ENCODE measurements at regions not wholly inside any gene's neighbourhood (a gene's known extent, or its start where the extent isn't known, plus 50 kb on each side); places are given as distances from the start of the nearest gene placed in this dataset.

- no peaks in the 10 kb centered on the region for H4K20me1 ChIP-seq (ENCODE audit: insufficient read depth)
- H3K9ac ChIP-seq, result no peak overlapping the region
- H3K79me2 ChIP-seq (ENCODE audit: insufficient read depth, low read depth), result no peaks in the 10 kb centered on the region
- no peak overlapping the region for H3K27ac ChIP-seq
- no peak overlapping the region for H2AFZ ChIP-seq (ENCODE audit: low read depth)
- no peak overlapping the region for H3K4me2 ChIP-seq
- no peaks in the 10 kb centered on the region for H3K4me1 ChIP-seq (ENCODE audit: low read depth, poor library complexity, severe bottlenecking)
- no peaks in the 10 kb centered on the region for H3K36me3 ChIP-seq (ENCODE audit: insufficient read depth)
- no peak for TF ChIP-seq CTCF (conservative IDR thresholded peaks at IDR 0.05; ENCODE audit: low read depth, low read length)
- no peak overlapping the region for H3K4me3 ChIP-seq (IDR thresholded peaks at IDR 0.05; ENCODE audit: insufficient read depth, low read depth, low read length)
- no peaks in the 10 kb centered on the region for H3K27me3 ChIP-seq (ENCODE audit: insufficient read depth, low read depth)
Measured at GRCh38 chr1:118788463-118788862, 199.7 kb downstream of the TBX15 start.

- Histone ChIP-seq H4K20me1 (ENCODE audit: insufficient read depth) (no peaks in the 10 kb centered on the region), H3K4me1 (ENCODE audit: low read depth, poor library complexity, severe bottlenecking) (no peaks in the 10 kb centered on the region), H3K36me3 (ENCODE audit: insufficient read depth) (no peaks in the 10 kb centered on the region), H3K9ac (no peak overlapping the region), H3K4me2 (no peak overlapping the region), H2AFZ (ENCODE audit: low read depth) (no peak overlapping the region), H3K79me2 (ENCODE audit: insufficient read depth, low read depth) (no peaks in the 10 kb centered on the region), H3K27ac (no peak overlapping the region), H3K4me3 (IDR thresholded peaks at IDR 0.05; ENCODE audit: insufficient read depth, low read depth, low read length) (no peak overlapping the region), H3K27me3 (ENCODE audit: insufficient read depth, low read depth) (no peaks in the 10 kb centered on the region)
- TF ChIP-seq CTCF (conservative IDR thresholded peaks at IDR 0.05; ENCODE audit: low read depth, low read length), result no peak
Measured at GRCh38 chr1:118786454-118787155, 201.5 kb downstream of the TBX15 start.

- Histone ChIP-seq H3K27ac (no peak overlapping the region), H3K27me3 (ENCODE audit: insufficient read depth, low read depth) (no peaks in the 10 kb centered on the region), H2AFZ (ENCODE audit: low read depth) (no peak overlapping the region), H3K36me3 (ENCODE audit: insufficient read depth) (no peaks in the 10 kb centered on the region), H3K4me2 (no peak overlapping the region), H3K9ac (no peak overlapping the region), H4K20me1 (ENCODE audit: insufficient read depth) (no peaks in the 10 kb centered on the region), H3K79me2 (ENCODE audit: insufficient read depth, low read depth) (no peaks in the 10 kb centered on the region), H3K4me3 (IDR thresholded peaks at IDR 0.05; ENCODE audit: insufficient read depth, low read depth, low read length) (no peak overlapping the region), H3K4me1 (ENCODE audit: low read depth, poor library complexity, severe bottlenecking) (no peaks in the 10 kb centered on the region)
- TF ChIP-seq CTCF (conservative IDR thresholded peaks at IDR 0.05; ENCODE audit: low read depth, low read length), result no peak
Measured at GRCh38 chr1:118785246-118785645, 202.9 kb downstream of the TBX15 start.

- H3K27ac ChIP-seq, result no peak overlapping the region
- no peaks in the 10 kb centered on the region for H3K4me1 ChIP-seq (ENCODE audit: low read depth, poor library complexity, severe bottlenecking)
- H2AFZ ChIP-seq (ENCODE audit: low read depth), result no peak overlapping the region
- no peak for TF ChIP-seq CTCF (conservative IDR thresholded peaks at IDR 0.05; ENCODE audit: low read depth, low read length)
- no peaks in the 10 kb centered on the region for H4K20me1 ChIP-seq (ENCODE audit: insufficient read depth)
- no peak overlapping the region for H3K4me3 ChIP-seq (IDR thresholded peaks at IDR 0.05; ENCODE audit: insufficient read depth, low read depth, low read length)
- no peaks in the 10 kb centered on the region for H3K36me3 ChIP-seq (ENCODE audit: insufficient read depth)
- no peak overlapping the region for H3K9ac ChIP-seq
- no peak overlapping the region for H3K4me2 ChIP-seq
- H3K79me2 ChIP-seq (ENCODE audit: insufficient read depth, low read depth), result no peaks in the 10 kb centered on the region
- H3K27me3 ChIP-seq (ENCODE audit: insufficient read depth, low read depth), result no peaks in the 10 kb centered on the region
Measured at GRCh38 chr1:118783095-118783758, 204.9 kb downstream of the TBX15 start.
